Heart left ventricle (tissue), 16 donors: ENCODE measurements at regions not wholly inside any gene's neighbourhood (a gene's known extent, or its start where the extent isn't known, plus 50 kb on each side); places are given as distances from the start of the nearest gene placed in this dataset.

Experiments used
- ATAC-seq, 4 donors: fragments of 200-7000 bp; cut with Tn5 transposase; one replicate each; pipeline ENCODE4 v1.9.1; 2020 to 2022; ENCODE audit warnings: moderate library complexity in 4 of 4, mild to moderate bottlenecking in 3 of 4, moderate number of reproducible peaks in 1 of 4
- DNase-seq, 5 donors: peaks; one replicate each; pipeline ENCODE4 v3.0.0-alpha.2; 2020
- H3K27ac ChIP-seq, 12 donors: fragments of 200-600 bp; sonication (generic) in 4 of 12; one replicate each; pipeline versions ENCODE4 v1.5.0 to v1.8.0; 2016 to 2022; ENCODE audit warnings: mild to moderate bottlenecking in 2 of 12
- H3K27me3 ChIP-seq, 9 donors: fragments of 200-600 bp; sonication (generic) in 2 of 9; one replicate each; pipeline versions ENCODE4 v1.5.1 to v1.8.0; 2016 to 2022; ENCODE audit warnings: mild to moderate bottlenecking in 3 of 9
- H3K36me3 ChIP-seq, 9 donors: fragments of 200-600 bp; sonication (generic) in 2 of 9; one replicate each; pipeline versions ENCODE4 v1.5.0 to v1.8.0; 2018 to 2022; ENCODE audit warnings: mild to moderate bottlenecking in 2 of 9
- H3K4me1 ChIP-seq, 12 donors: fragments of 200-600 bp; sonication (generic) in 4 of 12; one replicate each; pipeline versions ENCODE4 v1.5.0 to v1.8.0; 2016 to 2022; ENCODE audit warnings: mild to moderate bottlenecking in 3 of 12
- H3K4me3 ChIP-seq, 12 donors: fragments of 200-600 bp; sonication (generic) in 4 of 12; one replicate each; pipeline versions ENCODE4 v1.5.0 to v1.8.0; 2017 to 2022; ENCODE audit warnings: mild to moderate bottlenecking in 9 of 12, moderate library complexity in 4 of 12
- H3K9me3 ChIP-seq, 12 donors: fragments of 200-600 bp; sonication (generic) in 4 of 12; one replicate each; pipeline versions ENCODE4 v1.5.0 to v1.8.0; 2016 to 2022; ENCODE audit warnings: mild to moderate bottlenecking in 1 of 12
- CTCF ChIP-seq, 12 donors: fragments of 200-600 bp; sonication (generic) in 4 of 12; IDR thresholded peaks; one replicate each; pipeline versions ENCODE4 v1.5.0 to v1.8.0; 2018 to 2022; ENCODE audit warnings: antibody characterized with exemption in 12 of 12, mild to moderate bottlenecking in 5 of 12
- POLR2A ChIP-seq, 2 donors: fragments of 450-650 bp; IDR thresholded peaks; one replicate each; pipeline ENCODE4 v1.6.1; 2017; ENCODE audit warnings: antibody characterized with exemption in 2 of 2, mild to moderate bottlenecking in 2 of 2, moderate library complexity in 2 of 2
- WGBS, 4 donors: extraction: QIAGEN DNeasy Blood & Tissue Kit in 2 of 4; methylation state at CpG; one replicate each; pipeline versions ENCODE4 v1.1.5 to v1.1.7; 2013 to 2018; 5-methylcytosine and 5-hydroxymethylcytosine counted together
- intact Hi-C, 10 donors: fragments of 100-400 bp; cut with DNase I; formaldehyde crosslinking; loops; one replicate each; pipeline versions ENCODE4 v1.11.1 to v1.14.2; 2022
- donor health status: ischemic (EF 13 %, LVEDD 7.1; RV severe dilation, severe dysfunction).
- donor health status: healthy with polysubstance abuse.
- donor health status: DM: no; HTN: yes; CAD: no.
- donor health status: DM: no; HTN: no; CAD: no.
- donor health status: ischemic (EF 25% LVEDD 6.9; RV normal size, moderate dysfunction).
- donor health status: ischemic (EF 25% LVEDD 5.7; RV mildly dilated, moderate dysfunction).
- donor health status: healthy.
- donor health status: DM: yes; HTN: yes; CAD: no.
- donor health status: ischemic (EF 35%, LVEDD 5.7; RV mildly dilated, moderate dysfunction).
- donor health status: nonischemic (EF 11% LVEDD 7.7; RV severe dilation, severe dysfunction).
- donor health status: DM: yes; HTN: yes; CAD: no.
- donor health status: PGD.
- donor health status: ischemic (EF 29% LVEDD 5.4; RV normal size, mild dysfunction).
- donor health status: nonischemic (EF 23%, LVEDD 6.1; RV moderate dilation, normal function).

DNA sequence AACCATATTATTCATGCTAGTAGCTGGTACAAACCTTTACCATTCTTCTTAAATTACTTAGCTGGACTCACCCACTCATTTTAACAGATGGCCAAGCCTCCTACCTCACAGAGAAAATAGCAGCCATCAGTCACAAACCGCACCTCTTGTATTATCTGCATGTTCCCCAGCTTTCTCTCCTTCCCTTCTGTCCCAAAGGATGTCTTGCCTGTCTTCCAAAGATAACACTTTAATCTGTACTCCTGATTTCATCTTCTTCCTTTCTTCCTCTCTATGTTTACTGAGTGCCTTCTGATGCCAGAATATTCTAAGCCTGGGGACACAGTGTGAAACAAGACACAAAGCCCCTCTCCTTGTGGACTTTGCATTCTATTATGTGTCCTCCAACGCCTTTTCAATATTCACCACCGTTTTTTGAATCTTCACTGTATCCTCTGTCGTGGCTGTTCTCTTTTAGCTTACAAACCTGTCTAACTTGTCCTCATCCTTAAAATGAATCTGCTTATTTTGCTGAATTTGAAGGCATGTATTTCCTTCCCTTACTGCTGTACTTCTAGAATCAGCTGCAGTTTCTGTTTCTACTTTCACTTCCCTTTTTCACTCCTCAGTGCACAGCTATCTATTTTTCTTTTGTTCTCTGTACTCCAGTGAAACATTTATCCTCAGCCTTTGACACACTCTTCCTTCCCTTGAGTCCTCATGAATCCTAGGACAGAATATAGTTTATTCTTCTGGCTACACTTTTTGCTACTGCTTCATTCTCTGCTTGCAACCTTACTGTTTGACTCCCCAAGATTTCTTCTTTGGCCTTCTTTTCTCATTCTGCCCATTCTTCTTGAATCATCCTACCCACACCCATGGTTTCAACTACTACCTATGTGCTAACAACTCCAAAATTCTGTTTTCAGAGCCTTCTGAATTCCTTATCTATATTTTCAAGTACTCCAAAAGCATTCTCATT, 216.9 kb upstream of the SAMSN1 start:
- TF ChIP-seq POLR2A (IDR thresholded peaks at IDR 0.05) = no peak
- no peaks in the 10 kb centered on the region for H3K27me3 ChIP-seq
- 28 to 35% (median 31%) methylated on average over 4 of the region's 4 CpGs for WGBS, 4 donors
- peaks cover 0 to 11% (median 0%) of the 10 kb centered on the region in 12 donors for H3K9me3 ChIP-seq
- peak overlapping the region in 6 of 12 donors; percentile 18 to 47 (median 26) for H3K4me3 ChIP-seq
- no peak for DNase-seq
- intact Hi-C loops = no loop called here
- H3K36me3 ChIP-seq = no peaks in the 10 kb centered on the region
- peaks cover 0 to 15% (median 0%) of the 10 kb centered on the region in 12 donors for H3K4me1 ChIP-seq
- ATAC-seq = peak in 3 of 4 donors; percentile 42 to 71 (median 66)
- peak overlapping the region in 5 of 12 donors; percentile 4 to 91 (median 30) for H3K27ac ChIP-seq

DNA sequence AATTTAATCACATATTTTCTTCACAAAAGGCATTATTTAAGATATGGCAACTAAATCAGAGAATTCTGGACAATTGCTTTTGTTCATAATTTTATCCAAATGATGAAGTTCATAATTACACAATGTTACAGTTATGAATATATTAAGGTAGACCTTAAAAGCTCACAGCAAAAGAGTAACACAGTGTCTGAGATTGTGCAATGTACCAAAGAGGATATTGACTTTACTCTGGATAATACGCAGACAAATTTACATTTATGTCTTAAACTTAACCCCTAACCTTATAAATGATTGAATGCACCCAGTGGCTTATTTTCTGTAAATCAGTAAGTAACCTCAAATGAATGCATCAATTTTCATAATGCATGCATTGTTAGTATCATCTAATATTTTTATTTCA, 216.2 kb upstream of the SAMSN1 start:
- DNase-seq = no peak
- WGBS, 4 donors = 66 to 86% (median 73%) methylated on average over 1 of the region's 1 CpG
- no peak for TF ChIP-seq CTCF (IDR thresholded peaks at IDR 0.05)
- no peak for TF ChIP-seq POLR2A (IDR thresholded peaks at IDR 0.05)
- peak overlapping the region in 6 of 12 donors; percentile 18 to 47 (median 26) for H3K4me3 ChIP-seq
- H3K4me1 ChIP-seq = peaks cover 0 to 15% (median 0%) of the 10 kb centered on the region in 12 donors
- H3K36me3 ChIP-seq = no peaks in the 10 kb centered on the region
- peak overlapping the region in 5 of 12 donors; percentile 0 to 91 (median 19) for H3K27ac ChIP-seq
- no peaks in the 10 kb centered on the region for H3K27me3 ChIP-seq
- no peak for ATAC-seq
- peaks cover 0 to 11% (median 0%) of the 10 kb centered on the region in 12 donors for H3K9me3 ChIP-seq
- intact Hi-C loops = no loop called here

DNA sequence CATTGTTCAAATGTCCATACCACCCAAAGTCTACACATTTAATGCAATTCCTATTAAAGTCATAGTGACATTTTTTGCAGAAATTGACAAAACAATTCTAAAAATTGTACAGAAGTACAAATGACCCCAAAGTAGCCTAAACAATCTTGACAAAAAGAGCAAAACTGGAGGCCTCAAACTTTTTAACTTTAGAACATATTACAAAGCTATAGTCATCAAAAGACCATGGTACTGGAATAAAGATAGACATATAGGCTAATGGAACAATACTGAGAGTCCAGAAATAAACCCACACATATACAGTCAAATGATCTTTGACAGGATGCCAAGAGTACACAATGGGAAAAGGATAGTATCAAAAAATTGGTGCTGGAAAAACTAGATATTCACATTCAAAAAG, 213.2 kb upstream of the SAMSN1 start:
- no peak for TF ChIP-seq CTCF (IDR thresholded peaks at IDR 0.05)
- no peak for TF ChIP-seq POLR2A (IDR thresholded peaks at IDR 0.05)
- no peak for ATAC-seq

GRCh38 chr21:14758849-14759248, 212.7 kb upstream of the SAMSN1 start:
- Histone ChIP-seq H3K9me3 (peaks cover 0 to 21% (median 0%) of the 10 kb centered on the region in 12 donors), H3K27ac (no peak overlapping the region), H3K27me3 (no peaks in the 10 kb centered on the region), H3K4me1 (peaks cover 0 to 15% (median 0%) of the 10 kb centered on the region in 12 donors), H3K4me3 (no peak overlapping the region), H3K36me3 (no peaks in the 10 kb centered on the region)
- intact Hi-C loops = no loop called here
- DNase-seq (no peak), ATAC-seq (no peak)
- no peak for TF ChIP-seq CTCF (IDR thresholded peaks at IDR 0.05)
- no peak for TF ChIP-seq POLR2A (IDR thresholded peaks at IDR 0.05)

More for the DNA sequence above, 213.2 kb upstream of the SAMSN1 start:
- intact Hi-C loops = no loop called here
- Histone ChIP-seq H3K9me3 (peaks cover 0 to 18% (median 0%) of the 10 kb centered on the region in 12 donors), H3K4me1 (peaks cover 0 to 15% (median 0%) of the 10 kb centered on the region in 12 donors), H3K27ac (no peak overlapping the region), H3K27me3 (no peaks in the 10 kb centered on the region), H3K4me3 (no peak overlapping the region), H3K36me3 (no peaks in the 10 kb centered on the region)
- no peak for DNase-seq
